NCI-H1417 (cell line): ENCODE measurements at regions not wholly inside any gene's neighbourhood (a gene's known extent, or its start where the extent isn't known, plus 50 kb on each side); places are given as distances from the start of the nearest gene placed in this dataset.
A peak's percentile ranks its signal among the peaks of the same experiment; 100 is the strongest.

Experiments used
- DNase-seq, 3 experiments: peaks; one replicate each; lab custom pipeline; 2025; lab: John Stamatoyannopoulos, UW

- peak in 2 of 3 experiments; percentile 31 to 50 for DNase-seq
Measured at GRCh38 chr13:50071379-50071778, 56.1 kb downstream of the KCNRG start.

GRCh38 chr13:50072676-50073075 is 57.4 kb downstream of the KCNRG start:
- no peak for DNase-seq

- DNase-seq, result no peak
Measured at GRCh38 chr13:50073340-50073739, 58.1 kb downstream of the KCNRG start.

GRCh38 chr13:50074843-50075242 is 59.6 kb downstream of the KCNRG start:
- no peak for DNase-seq

- peak in 1 of 3 experiments; percentile 61 for DNase-seq
Measured at GRCh38 chr13:50075619-50076097, 60.4 kb downstream of the KCNRG start.

- no peak for DNase-seq
Measured at GRCh38 chr13:50077431-50077830, 62.2 kb downstream of the KCNRG start.

- DNase-seq, result no peak
Measured at GRCh38 chr13:50078231-50078894, 63.1 kb downstream of the KCNRG start.

- DNase-seq, result peak in 2 of 3 experiments; percentile 42 to 84
Measured at GRCh38 chr13:50078895-50079654, 63.8 kb downstream of the KCNRG start.

- DNase-seq, result no peak
Measured at GRCh38 chr13:50079655-50080202, 64.5 kb downstream of the KCNRG start.

- DNase-seq, result peak; percentile 54 to 87 (median 87)
Measured at GRCh38 chr13:50080203-50080910, 65.1 kb downstream of the KCNRG start.

- peak; percentile 54 to 92 (median 92) for DNase-seq
Measured at GRCh38 chr13:50080911-50081678, 65.9 kb downstream of the KCNRG start.

GRCh38 chr13:50081679-50082425 is 66.6 kb downstream of the KCNRG start:
- DNase-seq, result peak; percentile 98 to 100 (median 100)

GRCh38 chr13:50082426-50083281 is 67.4 kb downstream of the KCNRG start:
- DNase-seq, result peak; percentile 83 to 97 (median 96)

GRCh38 chr13:50085063-50085462 is 69.8 kb downstream of the KCNRG start:
- peak in 2 of 3 experiments; percentile 59 to 64 for DNase-seq

GRCh38 chr13:50089633-50090032 is 74.4 kb downstream of the KCNRG start:
- DNase-seq, result no peak

GRCh38 chr13:50090211-50090610 is 75.0 kb downstream of the KCNRG start:
- DNase-seq, result no peak

- DNase-seq, result no peak
Measured at GRCh38 chr13:50094615-50095293, 79.5 kb downstream of the KCNRG start.

- DNase-seq, result no peak
Measured at GRCh38 chr13:50098693-50099092, 83.4 kb downstream of the KCNRG start.

GRCh38 chr13:50099473-50099872 is 84.2 kb downstream of the KCNRG start:
- no peak for DNase-seq
